ENCODE measurements at regions not wholly inside any gene's neighbourhood (a gene's known extent, or its start where the extent isn't known, plus 50 kb on each side); places are given as distances from the start of the nearest gene placed in this dataset.

- no peak for DNase-seq (ENCODE audit: low read depth in 4 of 4, low spot score in 3 of 4)
Observed at GRCh38 chr1:219805191-219805590, 123.2 kb downstream of the SLC30A10 start.

- no peak for DNase-seq (ENCODE audit: low read depth in 4 of 4, low spot score in 3 of 4)
Observed at GRCh38 chr1:219801156-219801820, 127.1 kb downstream of the SLC30A10 start.

- DNase-seq (ENCODE audit: low read depth in 4 of 4, low spot score in 3 of 4) = no peak
Observed at GRCh38 chr1:219798283-219799030, 129.9 kb downstream of the SLC30A10 start.

- no peak for DNase-seq (ENCODE audit: low read depth in 4 of 4, low spot score in 3 of 4)
Observed at GRCh38 chr1:219797683-219798082, 130.7 kb downstream of the SLC30A10 start.

- DNase-seq (ENCODE audit: low read depth in 4 of 4, low spot score in 3 of 4) = no peak
Observed at GRCh38 chr1:219797009-219797408, 131.3 kb downstream of the SLC30A10 start.

GRCh38 chr1:219795363-219795917 is 132.9 kb downstream of the SLC30A10 start:
- no peak for DNase-seq (ENCODE audit: low read depth in 4 of 4, low spot score in 3 of 4)

- DNase-seq (ENCODE audit: low read depth in 4 of 4, low spot score in 3 of 4) = no peak
Observed at GRCh38 chr1:219794085-219794743, 134.1 kb downstream of the SLC30A10 start.

- DNase-seq (ENCODE audit: low read depth in 4 of 4, low spot score in 3 of 4) = no peak
Observed at GRCh38 chr1:219792337-219793021, 135.9 kb downstream of the SLC30A10 start.

- no peak for DNase-seq (ENCODE audit: low read depth in 4 of 4, low spot score in 3 of 4)
Observed at GRCh38 chr1:219791766-219792165, 136.6 kb downstream of the SLC30A10 start.

- DNase-seq (ENCODE audit: low read depth in 4 of 4, low spot score in 3 of 4) = no peak
Observed at GRCh38 chr1:219790834-219791615, 137.3 kb downstream of the SLC30A10 start.

GRCh38 chr1:219788700-219789099 is 139.7 kb downstream of the SLC30A10 start:
- no peak for DNase-seq (ENCODE audit: low read depth in 4 of 4, low spot score in 3 of 4)

- DNase-seq (ENCODE audit: low read depth in 4 of 4, low spot score in 3 of 4) = no peak
Observed at GRCh38 chr1:219788091-219788490, 140.3 kb downstream of the SLC30A10 start.

- no peak for DNase-seq (ENCODE audit: low read depth in 4 of 4, low spot score in 3 of 4)
Observed at GRCh38 chr1:219784660-219785381, 143.5 kb downstream of the SLC30A10 start.

GRCh38 chr1:219783605-219784235 is 144.6 kb downstream of the SLC30A10 start:
- DNase-seq (ENCODE audit: low read depth in 4 of 4, low spot score in 3 of 4) = no peak

- DNase-seq (ENCODE audit: low read depth in 4 of 4, low spot score in 3 of 4) = no peak
Observed at GRCh38 chr1:219782929-219783328, 145.4 kb downstream of the SLC30A10 start.

GRCh38 chr1:219782311-219782710 is 146.0 kb downstream of the SLC30A10 start:
- DNase-seq (ENCODE audit: low read depth in 4 of 4, low spot score in 3 of 4) = no peak

GRCh38 chr1:219781491-219781890 is 146.9 kb downstream of the SLC30A10 start:
- no peak for DNase-seq (ENCODE audit: low read depth in 4 of 4, low spot score in 3 of 4)

GRCh38 chr1:219778793-219779369 is 149.5 kb downstream of the SLC30A10 start:
- no peak for DNase-seq (ENCODE audit: low read depth in 4 of 4, low spot score in 3 of 4)

GRCh38 chr1:219778110-219778509 is 150.2 kb downstream of the SLC30A10 start:
- DNase-seq (ENCODE audit: low read depth in 4 of 4, low spot score in 3 of 4) = no peak
